K562 (cell line): ENCODE measurements at regions not wholly inside any gene's neighbourhood (a gene's known extent, or its start where the extent isn't known, plus 50 kb on each side); places are given as distances from the start of the nearest gene placed in this dataset.
A peak's percentile ranks its signal among the peaks of the same experiment; 100 is the strongest.

Experiments
- CHD1 ChIP-seq: fragments of 200-600 bp; sonication (generic); IDR thresholded peaks from one replicate; pipeline ENCODE4 v1.6.1; 2012; ENCODE audit warnings: mild to moderate bottlenecking, moderate library complexity, low read length, inconsistent platforms
- GATA2 ChIP-seq: sonication (generic); formaldehyde crosslinking; IDR thresholded peaks from 2 replicates; pipeline ENCODE4 v1.4.0; 2020; ENCODE audit warnings: mild to moderate bottlenecking, missing genetic modification reagents
- NFYB ChIP-seq: IDR thresholded peaks from 2 replicates; pipeline ENCODE4 v1.6.1; 2011; ENCODE audit warnings: mild to moderate bottlenecking, moderate library complexity; ENCODE audit not compliant: insufficient read length; ENCODE audit errors: extremely low read depth
- POLR2A ChIP-seq: fragments of 450-650 bp; conservative IDR thresholded peaks from 2 replicates; pipeline ENCODE4 v1.6.1; 2016
- TF ChIP-seq, protein P1 (sequence below), 3 experiments: IDR thresholded peaks in 2 of 3; conservative IDR thresholded peaks in 1 of 3; 2 replicates each; pipeline ENCODE4 v1.5.1; 2011 to 2012; ENCODE audit warnings: low read length in 3 of 3, mild to moderate bottlenecking in 3 of 3, control low read depth in 2 of 3, improper control_type of control experiment in 1 of 3, inconsistent platforms in 1 of 3, low read depth in 1 of 3, mixed read lengths in 1 of 3, moderate library complexity in 1 of 3; ENCODE audit not compliant: insufficient read depth in 2 of 3
- TF ChIP-seq, protein P2 (sequence below): fragments of 450-650 bp; IDR thresholded peaks from 2 replicates; pipeline ENCODE4 v1.6.1; 2016; ENCODE audit warnings: borderline replicate concordance

DNA sequence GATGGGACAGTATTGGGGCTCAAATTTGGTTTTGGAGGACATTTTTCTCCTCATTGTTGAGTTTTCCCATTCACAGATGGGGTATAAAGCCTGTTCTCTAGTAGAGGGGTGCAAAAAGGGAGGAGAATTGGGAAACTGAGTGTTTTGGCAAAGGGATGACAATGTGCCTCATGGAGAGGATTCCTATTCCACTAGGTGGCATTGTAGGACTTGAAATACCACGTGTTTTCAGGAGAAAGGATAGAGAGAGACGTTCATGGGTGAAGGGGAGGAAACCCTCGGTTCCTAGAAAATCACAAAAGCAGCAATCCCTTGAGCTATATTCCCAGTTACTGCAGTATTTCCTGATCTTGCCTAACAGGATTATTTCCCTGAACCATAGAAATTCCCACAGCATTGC, 113.7 kb upstream of the SRD5A2 start:
- TF ChIP-seq, protein P1, sequence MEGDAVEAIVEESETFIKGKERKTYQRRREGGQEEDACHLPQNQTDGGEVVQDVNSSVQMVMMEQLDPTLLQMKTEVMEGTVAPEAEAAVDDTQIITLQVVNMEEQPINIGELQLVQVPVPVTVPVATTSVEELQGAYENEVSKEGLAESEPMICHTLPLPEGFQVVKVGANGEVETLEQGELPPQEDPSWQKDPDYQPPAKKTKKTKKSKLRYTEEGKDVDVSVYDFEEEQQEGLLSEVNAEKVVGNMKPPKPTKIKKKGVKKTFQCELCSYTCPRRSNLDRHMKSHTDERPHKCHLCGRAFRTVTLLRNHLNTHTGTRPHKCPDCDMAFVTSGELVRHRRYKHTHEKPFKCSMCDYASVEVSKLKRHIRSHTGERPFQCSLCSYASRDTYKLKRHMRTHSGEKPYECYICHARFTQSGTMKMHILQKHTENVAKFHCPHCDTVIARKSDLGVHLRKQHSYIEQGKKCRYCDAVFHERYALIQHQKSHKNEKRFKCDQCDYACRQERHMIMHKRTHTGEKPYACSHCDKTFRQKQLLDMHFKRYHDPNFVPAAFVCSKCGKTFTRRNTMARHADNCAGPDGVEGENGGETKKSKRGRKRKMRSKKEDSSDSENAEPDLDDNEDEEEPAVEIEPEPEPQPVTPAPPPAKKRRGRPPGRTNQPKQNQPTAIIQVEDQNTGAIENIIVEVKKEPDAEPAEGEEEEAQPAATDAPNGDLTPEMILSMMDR (IDR thresholded peaks at IDR 0.05 in 2 of 3, conservative IDR thresholded peaks at IDR 0.05 in 1 of 3; ENCODE audit: insufficient read depth in 2 of 3, low read depth in 1 of 3, low read length in 3 of 3), result peak; percentile 37 to 53 (median 44)
- TF ChIP-seq POLR2A (no peak), GATA2 (CRISPR knock-in tag) (no peak), NFYB (no peak), CHD1 (no peak)
- TF ChIP-seq, protein P2, sequence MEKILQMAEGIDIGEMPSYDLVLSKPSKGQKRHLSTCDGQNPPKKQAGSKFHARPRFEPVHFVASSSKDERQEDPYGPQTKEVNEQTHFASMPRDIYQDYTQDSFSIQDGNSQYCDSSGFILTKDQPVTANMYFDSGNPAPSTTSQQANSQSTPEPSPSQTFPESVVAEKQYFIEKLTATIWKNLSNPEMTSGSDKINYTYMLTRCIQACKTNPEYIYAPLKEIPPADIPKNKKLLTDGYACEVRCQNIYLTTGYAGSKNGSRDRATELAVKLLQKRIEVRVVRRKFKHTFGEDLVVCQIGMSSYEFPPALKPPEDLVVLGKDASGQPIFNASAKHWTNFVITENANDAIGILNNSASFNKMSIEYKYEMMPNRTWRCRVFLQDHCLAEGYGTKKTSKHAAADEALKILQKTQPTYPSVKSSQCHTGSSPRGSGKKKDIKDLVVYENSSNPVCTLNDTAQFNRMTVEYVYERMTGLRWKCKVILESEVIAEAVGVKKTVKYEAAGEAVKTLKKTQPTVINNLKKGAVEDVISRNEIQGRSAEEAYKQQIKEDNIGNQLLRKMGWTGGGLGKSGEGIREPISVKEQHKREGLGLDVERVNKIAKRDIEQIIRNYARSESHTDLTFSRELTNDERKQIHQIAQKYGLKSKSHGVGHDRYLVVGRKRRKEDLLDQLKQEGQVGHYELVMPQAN, result no peak
